ENCODE measurements at regions not wholly inside any gene's neighbourhood (a gene's known extent, or its start where the extent isn't known, plus 50 kb on each side); places are given as distances from the start of the nearest gene placed in this dataset.

DNA sequence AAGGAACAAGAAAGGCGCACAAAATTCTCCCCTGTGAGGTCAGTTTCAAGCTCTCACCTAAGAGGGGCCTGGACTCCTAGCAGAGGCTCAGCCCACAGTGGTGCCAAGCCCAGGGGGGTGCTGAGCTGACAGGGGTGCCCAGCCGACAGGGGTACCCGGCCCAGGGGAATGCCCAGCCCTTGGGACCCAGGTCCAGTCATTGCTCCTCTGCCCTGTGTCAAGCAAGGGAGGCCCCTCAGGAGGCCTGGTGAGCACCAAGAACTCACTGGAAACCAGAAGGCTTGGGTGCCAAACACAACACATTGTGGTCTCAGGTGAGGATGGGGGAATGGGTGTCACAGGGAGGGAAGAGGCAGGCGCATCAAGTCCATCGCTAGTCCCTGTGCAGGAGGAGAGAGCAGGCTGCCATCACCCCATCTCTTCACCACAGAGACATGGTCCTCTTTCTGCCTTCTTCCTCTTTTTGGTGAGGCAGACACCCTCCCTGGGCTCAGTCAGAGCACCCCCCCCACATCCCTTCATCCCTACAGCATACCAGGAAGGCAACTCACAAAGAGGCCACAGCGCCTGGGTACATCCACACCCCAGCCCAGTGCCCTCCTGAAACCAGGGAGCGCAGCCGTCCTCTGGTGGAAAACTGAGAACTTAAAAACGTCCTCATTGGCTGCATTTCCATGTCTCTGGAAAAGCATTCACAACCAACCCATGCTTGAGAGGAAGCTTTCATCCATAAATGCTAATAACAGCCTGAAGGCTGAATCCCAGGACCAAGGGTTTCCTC is 111.3 kb downstream of the BANF2 start:
- DNase-seq, result no peak

DNA sequence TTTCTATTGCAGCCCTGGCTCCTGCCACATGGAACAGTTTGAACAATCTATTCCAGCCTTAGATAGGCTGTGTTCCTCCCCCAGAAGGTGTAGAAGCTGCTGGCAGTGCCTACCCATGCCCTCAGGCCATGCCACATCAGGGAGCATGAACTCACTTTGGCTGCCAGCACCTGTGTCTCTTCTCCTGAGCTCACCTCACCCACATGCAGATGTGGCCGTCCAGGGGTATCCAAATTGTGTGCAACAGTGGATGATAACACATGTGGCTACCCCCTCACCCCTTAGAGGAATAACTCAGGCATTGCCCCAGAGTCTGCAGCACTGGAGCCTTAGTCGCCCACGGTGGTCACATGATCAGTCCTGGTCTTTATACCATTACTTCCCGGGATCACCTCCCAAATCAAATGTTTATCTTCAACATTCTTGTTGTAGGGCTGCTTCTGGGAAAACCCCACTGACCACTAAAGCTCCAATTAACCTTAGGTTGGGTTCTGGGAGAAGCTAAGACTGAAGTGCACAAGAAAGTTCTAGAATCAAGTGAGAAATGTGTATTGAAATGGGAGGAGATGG is 110.4 kb downstream of the BANF2 start:
- DNase-seq, result no peak

DNA sequence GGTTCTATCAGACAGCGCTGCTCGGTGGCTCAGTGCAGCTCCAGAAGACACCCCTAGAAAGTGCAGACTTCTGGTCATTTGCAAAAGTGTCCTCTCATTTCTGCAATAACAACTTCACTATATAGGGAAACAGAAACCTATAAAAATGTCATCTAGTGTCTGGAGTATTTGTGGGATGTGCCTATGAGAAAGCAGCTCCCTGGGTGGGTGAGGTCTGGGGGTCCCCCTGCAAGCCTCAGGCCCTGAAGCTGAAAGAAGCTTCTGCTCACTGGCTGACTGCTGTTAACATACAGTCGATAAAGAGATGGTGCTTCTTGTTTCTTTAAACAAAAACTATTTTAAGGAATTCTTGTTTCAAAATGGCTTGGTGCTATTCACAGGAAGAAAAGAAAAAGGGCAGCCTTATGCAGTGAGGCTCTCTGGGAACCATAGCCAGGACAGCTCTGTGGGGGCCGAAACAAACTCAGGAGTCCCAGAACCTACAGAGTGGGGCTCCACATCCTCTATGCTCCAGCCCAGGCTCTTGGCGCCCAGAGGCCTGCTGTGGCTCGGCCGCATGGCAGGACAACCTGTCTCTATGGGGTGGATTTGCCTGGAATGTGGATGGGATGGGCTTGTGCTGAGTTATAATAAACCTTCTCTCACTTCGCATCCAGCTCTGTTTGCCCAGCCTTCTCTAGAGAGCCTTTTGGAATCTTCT is 109.7 kb downstream of the BANF2 start:
- DNase-seq, result no peak

DNA sequence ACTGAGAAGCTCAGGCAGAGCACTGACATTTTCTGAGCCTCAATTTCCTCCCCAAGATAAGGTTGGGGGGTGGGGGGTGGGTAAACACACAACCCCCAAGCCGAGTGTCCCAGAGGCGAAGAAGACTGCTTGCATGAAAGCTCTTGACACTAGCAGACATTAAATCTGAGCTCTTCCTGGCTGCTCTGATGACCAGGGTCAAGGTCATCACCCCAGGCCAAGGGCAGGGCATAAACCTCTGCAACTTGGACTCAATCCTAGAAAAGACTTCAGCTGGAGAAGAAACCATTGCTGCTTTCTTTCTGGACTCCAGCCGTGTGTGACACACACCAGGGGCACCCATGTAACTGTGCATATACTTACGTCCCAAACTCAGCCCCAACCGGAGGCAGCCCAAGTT is 109.0 kb downstream of the BANF2 start:
- DNase-seq, result no peak

DNA sequence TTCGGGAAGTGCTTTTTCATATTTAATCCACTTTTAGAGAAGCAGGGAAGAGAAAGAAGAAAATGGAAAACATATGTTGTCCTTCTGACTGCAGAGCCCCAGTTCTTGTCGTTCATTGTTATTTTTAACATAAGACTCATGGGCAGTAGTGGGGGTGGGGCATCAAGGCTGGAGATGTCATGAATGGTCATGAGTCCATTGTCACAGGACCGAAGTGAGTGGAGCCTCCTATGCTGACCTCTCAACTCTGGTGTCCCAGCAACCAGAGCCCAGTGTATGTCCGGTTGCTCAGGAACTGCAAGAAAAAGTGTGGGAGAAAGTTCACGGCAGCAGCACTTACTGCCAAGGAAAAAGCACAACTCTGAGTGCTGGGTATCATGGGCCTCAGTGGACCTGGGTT is 108.6 kb downstream of the BANF2 start:
- no peak for DNase-seq

DNA sequence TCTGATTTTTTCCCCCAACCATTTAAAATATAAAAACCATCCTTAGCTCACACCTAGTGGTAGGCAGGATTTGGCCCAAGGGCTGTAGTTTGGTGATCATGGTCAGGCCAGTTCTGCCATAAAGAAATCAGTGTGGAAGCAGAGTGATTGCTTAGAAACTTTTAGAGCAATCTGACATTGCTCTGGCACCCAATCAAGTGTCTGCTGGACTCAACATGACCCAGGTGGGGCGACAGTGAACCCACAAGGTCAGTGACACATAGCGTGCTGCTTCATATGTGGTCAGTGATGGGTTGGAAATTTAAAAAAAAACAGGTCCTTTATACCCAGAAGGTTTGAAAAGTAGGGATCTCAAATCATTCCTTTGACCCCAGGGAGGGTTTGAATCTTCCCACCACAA is 107.9 kb downstream of the BANF2 start:
- DNase-seq, result no peak

DNA sequence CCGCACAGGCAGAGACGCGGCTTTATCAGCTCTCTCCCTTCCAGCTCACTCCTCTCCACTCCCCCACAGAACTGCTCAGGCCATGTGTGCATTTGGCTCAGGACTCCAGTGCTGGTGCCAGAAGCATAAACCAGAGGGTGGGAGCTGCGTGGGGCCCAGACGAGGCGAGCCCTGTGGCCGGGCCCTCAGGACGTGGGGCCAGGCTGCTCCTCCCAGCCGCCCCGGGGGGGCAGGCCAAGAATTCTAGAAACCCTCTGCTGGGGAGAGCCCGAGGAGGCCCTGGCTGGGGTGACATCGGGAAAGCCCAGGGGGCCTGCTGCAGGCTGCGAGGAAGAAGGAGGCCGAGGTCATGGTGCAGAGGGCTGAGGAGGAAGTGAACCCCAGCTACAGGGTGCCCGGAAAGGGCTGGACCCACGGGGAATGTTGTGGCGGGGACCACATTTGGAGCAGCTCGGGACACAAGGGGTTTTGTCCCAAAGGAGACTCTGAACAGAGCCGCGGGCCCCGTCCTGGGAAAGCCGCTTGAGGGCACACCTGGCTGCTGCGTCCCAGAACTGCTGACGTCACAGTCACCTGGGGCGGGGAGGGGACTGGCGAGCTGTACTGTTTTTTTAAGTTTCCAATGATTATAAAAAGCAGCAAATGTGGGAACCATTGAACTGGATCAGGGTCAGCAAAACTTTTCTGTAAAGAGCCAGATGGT is 107.1 kb downstream of the BANF2 start:
- no peak for DNase-seq

DNA sequence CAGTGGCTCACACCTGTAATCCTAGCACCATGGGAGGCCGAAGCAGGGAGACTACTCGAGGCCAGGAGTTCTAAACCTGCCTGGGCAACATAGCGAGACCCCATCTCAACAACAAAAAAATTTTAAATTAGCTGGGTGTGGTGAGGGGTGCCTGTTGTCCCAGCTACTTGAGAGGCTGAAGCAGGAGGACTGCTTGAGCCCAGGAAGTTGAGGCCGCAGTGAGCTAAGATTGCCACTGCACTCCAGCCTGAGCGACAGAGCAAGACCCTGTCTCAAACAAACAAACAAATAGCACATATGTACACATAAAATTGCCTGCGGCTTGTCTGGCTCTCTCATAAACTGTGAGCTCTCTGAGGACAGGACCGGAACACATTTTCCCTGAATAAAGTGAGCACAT is 106.3 kb downstream of the BANF2 start:
- DNase-seq, result no peak

DNA sequence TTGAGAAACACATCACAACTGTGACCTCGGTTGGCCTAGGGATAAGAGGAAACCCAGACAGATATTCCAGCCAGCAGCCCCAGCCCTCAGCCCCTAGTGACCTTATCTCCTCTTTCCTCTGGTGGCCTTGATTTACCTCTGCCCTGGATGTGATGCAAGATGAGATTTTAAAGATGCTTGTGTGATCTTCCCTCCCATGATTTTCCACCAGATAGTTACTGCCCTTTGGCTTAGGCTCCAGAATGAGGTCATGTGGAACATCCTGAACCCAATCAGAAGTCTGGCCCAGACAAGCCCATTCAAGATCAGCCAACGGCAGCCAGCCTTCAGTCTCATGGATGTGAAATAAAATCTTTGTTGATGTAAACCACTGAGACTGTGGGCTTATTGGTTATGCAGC is 104.0 kb downstream of the BANF2 start:
- no peak for DNase-seq

DNA sequence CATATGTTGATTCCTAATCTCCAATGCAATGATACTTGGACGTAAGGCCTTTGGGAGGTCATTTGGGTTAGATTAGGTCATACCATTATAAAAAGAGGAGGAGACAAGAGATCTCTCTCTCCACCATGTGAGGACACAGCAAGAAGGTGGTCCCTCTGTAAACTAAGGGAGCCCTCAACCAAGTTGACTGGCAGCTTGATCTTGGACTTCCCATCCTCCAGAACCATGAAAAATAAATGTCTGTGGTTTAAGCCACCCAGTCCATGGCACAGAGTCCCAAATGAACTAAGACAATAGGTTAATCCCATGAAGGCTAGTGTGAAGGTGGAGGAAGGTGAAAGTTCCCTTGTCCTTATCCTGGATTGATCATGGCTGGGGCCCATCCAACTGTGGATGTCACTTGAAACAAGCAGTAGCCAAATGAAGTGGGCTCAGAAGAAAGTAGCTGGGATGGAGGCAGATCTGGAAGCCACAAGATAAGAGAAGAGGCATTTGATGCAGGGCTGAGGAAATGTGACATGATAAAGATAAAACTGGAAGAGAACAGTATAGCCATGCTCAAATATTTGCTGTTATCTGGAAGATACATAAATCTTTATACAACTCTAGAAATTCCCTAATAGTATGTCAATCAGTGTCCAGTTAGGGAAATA is 99.9 kb downstream of the BANF2 start:
- DNase-seq, result no peak

DNA sequence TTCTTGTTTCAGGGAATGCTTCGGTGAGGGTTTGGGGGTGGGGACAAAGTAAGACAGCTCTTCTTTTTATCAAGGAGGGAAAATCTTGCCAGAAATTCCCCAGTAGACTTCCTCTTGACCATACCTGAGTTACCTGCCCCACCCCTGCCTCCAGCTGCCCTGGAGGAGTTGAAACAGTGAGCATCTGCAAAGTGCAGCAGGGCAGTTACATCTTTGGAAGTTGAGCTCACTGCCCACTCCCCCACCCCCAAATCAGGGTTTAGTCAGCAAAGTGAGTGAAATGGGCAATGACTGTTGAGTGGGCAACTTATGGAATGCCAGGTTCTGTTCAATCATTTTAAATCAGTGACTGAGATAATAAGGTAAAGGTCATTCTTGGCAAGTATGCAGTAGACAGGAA is 98.8 kb downstream of the BANF2 start:
- no peak for DNase-seq

DNA sequence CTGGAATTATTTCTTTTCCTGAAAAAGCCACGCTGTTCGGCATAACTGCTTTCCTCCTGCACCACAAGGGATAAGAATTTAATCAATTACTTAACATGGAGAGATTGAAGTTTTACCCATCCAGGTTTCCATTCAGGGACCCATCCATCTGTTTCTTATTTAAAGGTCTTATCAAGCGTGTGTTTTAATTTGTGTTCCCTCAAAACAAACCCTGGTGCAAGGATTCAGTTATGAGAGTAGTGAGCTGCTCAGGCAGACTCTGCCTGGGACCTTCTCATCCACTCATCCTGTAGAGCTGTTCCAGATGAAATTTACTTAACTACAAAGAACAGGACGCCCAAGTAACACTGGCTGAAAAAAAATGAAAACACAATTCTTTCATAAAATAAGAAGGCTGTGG is 97.8 kb downstream of the BANF2 start:
- DNase-seq, result no peak

DNA sequence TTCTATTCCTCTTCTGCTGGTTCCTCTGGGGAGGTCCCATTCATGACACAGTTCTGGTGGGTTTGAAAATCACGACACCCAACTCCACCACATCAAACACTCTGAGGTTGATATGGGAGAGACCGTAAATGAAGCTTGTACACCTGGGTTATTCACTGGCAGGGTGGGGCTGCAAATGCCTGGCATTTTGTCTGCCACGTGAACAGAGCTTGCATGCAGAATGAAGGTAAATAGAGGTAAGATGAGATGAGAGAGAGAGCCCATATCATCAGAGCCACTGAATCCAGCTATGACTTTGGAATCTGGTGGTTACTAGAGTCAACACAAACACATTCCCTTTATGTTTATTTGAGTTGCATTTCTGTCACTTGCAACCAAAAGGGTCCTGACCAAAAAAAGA is 97.4 kb downstream of the BANF2 start:
- DNase-seq, result no peak

DNA sequence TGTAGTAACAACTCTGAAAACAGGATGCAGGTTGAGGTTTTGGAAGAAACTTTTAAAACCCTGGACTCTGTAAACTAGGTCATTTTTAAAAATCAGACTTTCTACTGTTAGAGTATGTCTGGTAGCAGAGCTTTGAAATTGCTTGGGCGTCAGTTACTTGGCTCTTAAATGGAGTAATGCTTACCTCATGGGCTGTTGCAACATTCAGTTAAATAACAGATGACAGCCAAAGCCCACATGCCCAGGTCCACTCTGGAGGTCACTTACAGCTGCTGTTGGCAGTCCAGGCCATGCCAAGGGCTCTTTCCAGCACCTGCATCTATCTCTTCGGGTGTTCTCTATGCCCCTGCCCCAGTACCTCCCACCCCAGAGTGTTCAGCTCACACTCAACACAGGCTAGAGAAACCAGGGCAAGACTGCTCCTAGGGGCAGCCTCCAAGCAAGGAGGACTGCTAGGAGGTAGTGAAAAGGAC is 96.4 kb downstream of the BANF2 start:
- no peak for DNase-seq

DNA sequence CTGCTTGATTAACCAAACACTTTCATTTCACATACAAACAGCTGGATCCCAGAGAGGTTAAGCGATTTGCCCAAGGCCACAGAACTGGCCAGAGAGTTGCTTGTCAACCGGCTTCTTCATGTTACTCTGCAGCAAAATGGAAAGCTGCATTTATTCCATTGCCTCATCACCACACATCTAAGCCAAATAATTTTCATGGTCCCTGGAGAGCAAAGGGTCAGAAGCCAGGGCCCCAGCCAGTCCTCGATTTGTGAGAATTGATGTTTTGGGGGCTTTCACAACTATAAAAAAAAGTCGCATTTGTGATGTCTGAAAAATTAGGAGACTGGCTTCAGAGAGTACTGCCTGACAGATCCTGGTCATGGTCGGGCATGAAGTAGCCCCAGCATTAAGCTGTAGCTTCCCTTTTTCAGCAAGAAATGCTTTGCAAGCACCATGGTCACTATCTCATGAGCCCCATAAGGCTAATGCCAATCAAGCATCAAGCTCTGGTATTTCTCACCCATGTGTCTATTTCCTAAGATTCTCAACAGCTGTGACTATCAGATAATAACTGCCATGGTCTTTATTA is 95.8 kb downstream of the BANF2 start:
- DNase-seq, result no peak

DNA sequence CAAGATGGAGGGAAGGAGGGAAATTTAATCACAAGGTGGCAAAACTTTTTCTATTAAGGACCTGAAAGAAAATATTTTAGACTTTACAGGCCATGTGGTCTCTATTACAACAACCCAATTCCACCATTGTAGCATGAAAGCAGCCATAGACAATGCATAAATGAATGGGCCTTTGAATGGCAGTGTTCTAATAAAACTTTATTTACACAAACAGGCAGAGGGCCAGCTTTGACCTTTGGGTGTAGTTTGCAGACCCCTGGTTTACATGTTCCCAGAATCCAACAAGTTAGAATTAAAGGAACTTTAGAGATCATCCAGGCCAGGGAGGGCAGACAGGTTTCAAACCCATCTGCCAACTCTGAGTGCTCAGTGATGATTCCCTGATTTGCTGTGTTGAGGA is 95.2 kb downstream of the BANF2 start:
- DNase-seq, result no peak

DNA sequence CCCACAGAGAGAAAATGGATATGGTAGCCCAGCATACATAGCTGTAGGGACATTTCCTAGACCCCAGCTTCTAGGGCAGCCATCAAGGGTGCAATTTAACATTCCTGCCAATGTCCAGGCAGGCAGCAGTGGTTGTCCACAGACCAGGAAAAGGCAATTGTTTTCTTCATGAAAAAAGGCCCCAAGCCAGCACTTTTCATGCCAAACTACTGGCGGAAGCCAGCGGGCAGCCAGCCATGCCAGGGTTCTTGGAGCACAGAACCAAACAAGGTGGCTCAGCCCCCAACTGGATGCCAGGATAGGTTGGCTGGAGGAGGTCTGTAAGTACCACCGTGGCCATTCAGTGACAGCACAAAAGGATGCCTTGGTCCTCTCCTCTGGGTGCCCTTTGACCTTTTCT is 94.6 kb downstream of the BANF2 start:
- no peak for DNase-seq

DNA sequence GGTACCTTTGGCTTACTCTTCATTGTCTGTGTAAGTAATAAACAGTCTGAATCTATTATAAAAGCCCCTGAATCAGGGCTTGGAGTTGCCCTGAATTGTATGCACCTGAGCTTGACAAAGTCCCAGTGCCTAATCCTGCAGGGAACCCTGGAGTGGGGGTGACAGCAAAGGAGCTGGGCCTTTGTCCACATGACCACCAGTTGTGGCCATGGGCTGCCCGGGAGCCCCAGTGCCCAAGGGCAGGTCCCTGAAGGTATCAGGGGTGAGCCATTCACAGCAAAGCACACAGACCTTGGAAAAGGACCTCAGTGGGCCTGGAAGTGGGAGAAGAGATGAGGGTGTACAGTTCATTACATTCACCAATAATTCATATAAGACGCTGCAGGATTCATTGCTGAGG is 94.2 kb downstream of the BANF2 start:
- DNase-seq, result no peak

DNA sequence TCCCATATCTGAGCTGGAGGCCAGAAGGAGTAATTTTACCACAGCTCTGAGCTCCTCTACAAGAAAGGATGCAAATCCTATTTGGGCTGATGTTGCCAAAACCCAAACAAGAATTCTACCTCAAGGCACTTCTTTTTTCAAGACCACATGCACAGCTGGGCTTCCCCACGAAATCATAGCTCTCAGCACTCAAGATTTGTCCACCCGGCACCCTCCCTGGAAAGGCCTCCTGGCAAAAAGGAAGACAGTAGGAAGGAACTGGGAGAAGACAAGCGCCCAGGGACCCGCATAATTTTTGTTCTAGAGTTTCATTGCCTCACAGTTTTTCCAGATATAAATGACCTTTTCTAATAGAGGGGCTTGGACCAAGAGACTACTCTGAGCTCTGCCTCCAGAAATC is 90.5 kb downstream of the BANF2 start:
- DNase-seq, result no peak

DNA sequence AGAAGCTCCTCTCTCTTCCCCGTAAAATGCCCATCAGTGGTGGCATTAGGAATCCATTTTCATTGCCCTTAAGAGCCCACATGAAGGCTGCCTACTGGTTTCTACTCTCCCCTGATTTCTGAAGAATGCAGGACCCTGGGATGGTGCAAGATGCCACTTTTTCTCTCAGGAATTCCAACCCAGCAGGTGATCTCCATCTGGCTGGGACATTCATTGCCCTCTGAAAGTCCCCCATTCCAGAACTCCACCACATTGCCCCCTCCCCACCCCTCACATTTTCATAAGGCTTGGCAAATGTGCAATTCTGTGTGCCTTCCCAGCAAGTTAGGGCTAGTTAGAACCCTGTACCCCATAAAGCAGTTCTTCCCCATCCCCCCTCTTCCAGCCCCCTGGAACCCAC is 88.0 kb downstream of the BANF2 start:
- no peak for DNase-seq

DNA sequence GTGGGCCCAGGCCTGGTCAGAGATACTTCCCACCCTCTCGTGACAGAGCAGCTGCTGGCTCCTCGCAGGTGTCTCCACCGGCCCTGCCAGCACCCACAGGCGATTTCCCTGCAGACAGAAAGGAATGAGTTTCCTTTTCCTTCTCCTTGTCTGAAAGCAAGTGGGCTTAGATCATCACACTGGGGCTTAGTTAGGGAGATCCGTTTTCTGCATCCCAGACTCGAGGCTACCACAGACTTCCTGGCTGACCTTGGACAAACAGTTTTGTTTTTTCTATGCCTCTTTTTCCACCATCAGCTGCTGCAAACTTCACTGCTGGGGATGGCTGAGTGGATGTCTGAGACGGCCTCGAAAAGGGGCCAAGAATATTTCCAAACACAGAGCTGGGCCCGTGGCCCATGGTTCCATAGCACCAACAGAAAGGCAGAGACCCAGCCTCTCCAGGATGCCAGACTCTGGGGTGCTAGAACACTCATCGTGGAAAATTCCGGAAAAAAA is 86.5 kb downstream of the BANF2 start:
- no peak for DNase-seq

Data from T-helper 1 cell (primary cell).